ENCODE measurements at regions not wholly inside any gene's neighbourhood (a gene's known extent, or its start where the extent isn't known, plus 50 kb on each side); places are given as distances from the start of the nearest gene placed in this dataset.

- Histone ChIP-seq H3K4me3 (ENCODE audit: low read depth, low read length) (no peak overlapping the region), H3K9me3 (no peaks in the 10 kb centered on the region), H3K27me3 (no peaks in the 10 kb centered on the region), H3K36me3 (no peaks in the 10 kb centered on the region), H3K4me1 (peaks cover 37% of the 10 kb centered on the region)
- no peak for DNase-seq
- no peak for TF ChIP-seq CTCF (IDR thresholded peaks at IDR 0.05; ENCODE audit: low read depth, low read length)
Observed at GRCh38 chr9:99463131-99463530, 241.0 kb downstream of the SEC61B start.

GRCh38 chr9:99464568-99464967 is 242.5 kb downstream of the SEC61B start:
- no peak for DNase-seq
- Histone ChIP-seq H3K27me3 (no peaks in the 10 kb centered on the region), H3K4me1 (peaks cover 37% of the 10 kb centered on the region), H3K9me3 (no peaks in the 10 kb centered on the region), H3K4me3 (ENCODE audit: low read depth, low read length) (no peak overlapping the region), H3K36me3 (no peaks in the 10 kb centered on the region)
- TF ChIP-seq CTCF (IDR thresholded peaks at IDR 0.05; ENCODE audit: low read depth, low read length): no peak

- peak; percentile 83 for DNase-seq
- Histone ChIP-seq H3K36me3 (no peaks in the 10 kb centered on the region), H3K9me3 (no peaks in the 10 kb centered on the region), H3K4me1 (peaks cover 37% of the 10 kb centered on the region), H3K4me3 (ENCODE audit: low read depth, low read length) (peak overlapping the region; percentile 35), H3K27me3 (no peaks in the 10 kb centered on the region)
- peak; percentile 22; the same call in 1 of the 2 replicates for TF ChIP-seq CTCF (IDR thresholded peaks at IDR 0.05; ENCODE audit: low read depth, low read length)
Observed at GRCh38 chr9:99465231-99465907, 243.3 kb downstream of the SEC61B start.

- no peak for TF ChIP-seq CTCF (IDR thresholded peaks at IDR 0.05; ENCODE audit: low read depth, low read length)
- H3K27me3 ChIP-seq: no peaks in the 10 kb centered on the region
- peak; percentile 56 for DNase-seq
- H3K4me1 ChIP-seq: peaks cover 37% of the 10 kb centered on the region
- H3K4me3 ChIP-seq (ENCODE audit: low read depth, low read length): peak overlapping the region; percentile 35
- no peaks in the 10 kb centered on the region for H3K36me3 ChIP-seq
- no peaks in the 10 kb centered on the region for H3K9me3 ChIP-seq
Observed at GRCh38 chr9:99466104-99466503, 244.0 kb downstream of the SEC61B start.

GRCh38 chr9:99466781-99467180 is 244.7 kb downstream of the SEC61B start:
- no peaks in the 10 kb centered on the region for H3K27me3 ChIP-seq
- no peak overlapping the region for H3K4me3 ChIP-seq (ENCODE audit: low read depth, low read length)
- H3K4me1 ChIP-seq: peaks cover 37% of the 10 kb centered on the region
- no peak for DNase-seq
- H3K9me3 ChIP-seq: no peaks in the 10 kb centered on the region
- no peaks in the 10 kb centered on the region for H3K36me3 ChIP-seq
- TF ChIP-seq CTCF (IDR thresholded peaks at IDR 0.05; ENCODE audit: low read depth, low read length): no peak

- H3K4me1 ChIP-seq: peaks cover 22% of the 10 kb centered on the region
- no peak for DNase-seq
- no peaks in the 10 kb centered on the region for H3K27me3 ChIP-seq
- no peaks in the 10 kb centered on the region for H3K36me3 ChIP-seq
- H3K4me3 ChIP-seq (ENCODE audit: low read depth, low read length): no peak overlapping the region
- H3K9me3 ChIP-seq: no peaks in the 10 kb centered on the region
- no peak for TF ChIP-seq CTCF (IDR thresholded peaks at IDR 0.05; ENCODE audit: low read depth, low read length)
Observed at GRCh38 chr9:99471033-99471432, 249.0 kb downstream of the SEC61B start.

Measured in BE2C (cell line).